ENCODE measurements at regions not wholly inside any gene's neighbourhood (a gene's known extent, or its start where the extent isn't known, plus 50 kb on each side); places are given as distances from the start of the nearest gene placed in this dataset.

DNA sequence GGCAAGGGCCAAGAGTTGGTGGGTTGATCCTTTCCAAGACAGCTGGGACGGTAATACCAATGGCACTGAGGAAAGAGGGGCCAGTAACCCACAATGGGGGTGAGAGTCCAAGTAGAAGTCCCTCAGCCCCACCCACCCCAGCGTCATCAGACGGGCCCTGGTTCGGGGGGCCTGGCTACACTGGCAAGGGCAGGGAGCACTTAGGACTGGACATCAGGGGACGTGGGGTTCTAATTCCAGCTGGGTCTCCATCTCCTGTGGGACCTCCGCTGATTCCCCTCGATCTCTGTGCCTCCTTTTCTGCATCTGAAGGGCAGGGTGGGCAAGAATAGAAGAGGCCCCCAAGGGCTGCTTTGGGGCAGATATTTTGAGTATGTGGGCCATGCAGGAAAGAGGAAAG lies 53.5 kb upstream of the FCN1 start:
- Histone ChIP-seq H3K36me3 (no peaks in the 10 kb centered on the region), H3K4me3 (ENCODE audit: low read depth, low read length) (no peak overlapping the region), H3K27me3 (no peaks in the 10 kb centered on the region), H3K9me3 (no peaks in the 10 kb centered on the region), H3K4me1 (peaks cover 24% of the 10 kb centered on the region)
- no peak for DNase-seq
- TF ChIP-seq, protein P1, sequence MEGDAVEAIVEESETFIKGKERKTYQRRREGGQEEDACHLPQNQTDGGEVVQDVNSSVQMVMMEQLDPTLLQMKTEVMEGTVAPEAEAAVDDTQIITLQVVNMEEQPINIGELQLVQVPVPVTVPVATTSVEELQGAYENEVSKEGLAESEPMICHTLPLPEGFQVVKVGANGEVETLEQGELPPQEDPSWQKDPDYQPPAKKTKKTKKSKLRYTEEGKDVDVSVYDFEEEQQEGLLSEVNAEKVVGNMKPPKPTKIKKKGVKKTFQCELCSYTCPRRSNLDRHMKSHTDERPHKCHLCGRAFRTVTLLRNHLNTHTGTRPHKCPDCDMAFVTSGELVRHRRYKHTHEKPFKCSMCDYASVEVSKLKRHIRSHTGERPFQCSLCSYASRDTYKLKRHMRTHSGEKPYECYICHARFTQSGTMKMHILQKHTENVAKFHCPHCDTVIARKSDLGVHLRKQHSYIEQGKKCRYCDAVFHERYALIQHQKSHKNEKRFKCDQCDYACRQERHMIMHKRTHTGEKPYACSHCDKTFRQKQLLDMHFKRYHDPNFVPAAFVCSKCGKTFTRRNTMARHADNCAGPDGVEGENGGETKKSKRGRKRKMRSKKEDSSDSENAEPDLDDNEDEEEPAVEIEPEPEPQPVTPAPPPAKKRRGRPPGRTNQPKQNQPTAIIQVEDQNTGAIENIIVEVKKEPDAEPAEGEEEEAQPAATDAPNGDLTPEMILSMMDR (IDR thresholded peaks at IDR 0.05; ENCODE audit: low read depth, low read length) = no peak

DNA sequence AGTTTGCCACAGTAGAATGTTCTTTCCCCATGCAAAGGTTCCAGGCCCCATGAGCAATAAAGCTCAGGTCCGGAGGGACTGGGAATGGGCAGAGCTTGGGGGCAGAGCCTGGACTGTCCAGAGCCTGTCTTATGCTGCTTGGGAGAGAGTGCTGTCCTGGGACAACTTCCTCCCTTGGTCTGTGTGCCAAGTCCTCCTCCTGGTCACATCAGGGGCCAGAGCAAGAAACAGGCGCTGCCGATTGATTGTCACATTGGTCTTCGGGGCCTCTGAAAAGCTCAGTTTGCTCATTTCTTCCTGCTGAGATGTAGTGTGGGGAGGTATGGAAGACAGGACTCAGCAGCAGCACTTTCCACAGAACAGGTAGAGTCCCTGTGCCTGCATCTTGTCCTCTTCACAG lies 54.0 kb upstream of the FCN1 start:
- Histone ChIP-seq H3K36me3 (no peaks in the 10 kb centered on the region), H3K9me3 (no peaks in the 10 kb centered on the region), H3K4me1 (peaks cover 24% of the 10 kb centered on the region), H3K4me3 (ENCODE audit: low read depth, low read length) (no peak overlapping the region), H3K27me3 (no peaks in the 10 kb centered on the region)
- no peak for DNase-seq
- TF ChIP-seq, protein P1 (IDR thresholded peaks at IDR 0.05; ENCODE audit: low read depth, low read length) = no peak

DNA sequence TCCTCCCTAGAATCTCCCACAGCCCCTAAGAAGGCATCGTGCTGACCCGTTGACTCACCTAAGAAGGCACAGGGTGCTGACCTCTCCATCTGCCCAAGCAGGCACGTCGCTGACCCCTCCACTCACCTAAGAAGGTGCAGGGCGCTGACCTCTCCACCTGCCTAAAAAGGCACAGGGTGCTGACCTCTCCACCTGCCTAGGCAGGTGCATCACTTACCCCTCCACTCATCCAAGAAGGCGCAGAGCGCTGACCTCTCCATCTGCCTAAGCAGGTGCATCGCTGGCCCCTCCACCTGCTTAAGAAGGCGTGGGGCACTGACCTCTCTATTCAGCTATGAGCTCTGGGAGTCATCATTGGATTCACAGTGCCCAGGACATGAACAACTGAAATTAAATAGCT lies 54.4 kb upstream of the FCN1 start:
- no peak overlapping the region for H3K4me3 ChIP-seq (ENCODE audit: low read depth, low read length)

DNA sequence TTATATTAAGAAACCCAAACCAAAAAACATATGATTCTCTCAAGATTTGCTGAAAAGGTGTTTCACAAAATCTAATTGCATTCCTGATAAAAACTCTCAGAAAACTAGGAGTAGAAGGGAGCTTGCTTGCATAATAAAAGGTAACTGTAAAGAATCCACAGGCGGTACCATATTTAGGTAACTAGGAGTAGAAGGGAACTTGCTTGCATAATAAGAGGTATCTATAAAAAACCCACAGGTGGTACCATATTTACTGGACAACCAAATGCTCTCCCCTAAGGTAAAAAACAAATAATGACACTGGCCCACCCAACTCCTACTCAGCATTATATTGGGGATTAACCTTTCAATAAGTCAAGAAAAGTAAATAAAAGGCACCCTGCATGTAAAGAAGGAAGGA lies 57.5 kb upstream of the FCN1 start:
- Histone ChIP-seq H3K4me1 (peaks cover 7% of the 10 kb centered on the region; the same call in 1 of the 2 replicates), H3K36me3 (no peaks in the 10 kb centered on the region), H3K9me3 (no peaks in the 10 kb centered on the region), H3K4me3 (ENCODE audit: low read depth, low read length) (no peak overlapping the region), H3K27me3 (no peaks in the 10 kb centered on the region)
- TF ChIP-seq, protein P1 (IDR thresholded peaks at IDR 0.05; ENCODE audit: low read depth, low read length) = no peak
- DNase-seq = no peak

More for the DNA sequence above, 54.4 kb upstream of the FCN1 start:
- TF ChIP-seq, protein P1 (IDR thresholded peaks at IDR 0.05; ENCODE audit: low read depth, low read length) = no peak
- Histone ChIP-seq H3K4me1 (peaks cover 21% of the 10 kb centered on the region), H3K27me3 (no peaks in the 10 kb centered on the region), H3K9me3 (no peaks in the 10 kb centered on the region), H3K36me3 (no peaks in the 10 kb centered on the region)
- no peak for DNase-seq

DNA sequence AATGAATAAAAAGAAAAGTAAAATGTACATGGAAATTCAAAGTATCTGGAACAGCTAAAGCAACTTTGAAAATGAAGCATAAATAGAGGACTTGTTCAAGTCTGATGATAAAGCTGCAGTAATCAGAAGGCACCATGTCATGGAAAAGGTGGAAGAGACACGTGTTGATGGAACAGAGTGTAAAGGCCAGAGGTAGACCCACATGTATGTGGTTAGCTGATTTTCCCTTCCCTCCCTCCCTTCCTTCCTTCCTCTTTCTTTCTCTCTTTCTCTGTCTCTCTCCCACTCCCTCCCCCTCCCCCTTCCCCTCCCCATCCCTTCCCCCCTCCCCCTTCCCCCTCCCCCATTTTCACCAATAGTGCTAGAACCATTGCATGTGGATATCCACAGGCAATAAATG lies 58.7 kb upstream of the FCN1 start:
- Histone ChIP-seq H3K4me3 (ENCODE audit: low read depth, low read length) (no peak overlapping the region), H3K36me3 (no peaks in the 10 kb centered on the region), H3K4me1 (peaks cover 7% of the 10 kb centered on the region; the same call in 1 of the 2 replicates), H3K9me3 (no peaks in the 10 kb centered on the region), H3K27me3 (no peaks in the 10 kb centered on the region)
- no peak for DNase-seq
- TF ChIP-seq, protein P1 (IDR thresholded peaks at IDR 0.05; ENCODE audit: low read depth, low read length) = no peak

DNA sequence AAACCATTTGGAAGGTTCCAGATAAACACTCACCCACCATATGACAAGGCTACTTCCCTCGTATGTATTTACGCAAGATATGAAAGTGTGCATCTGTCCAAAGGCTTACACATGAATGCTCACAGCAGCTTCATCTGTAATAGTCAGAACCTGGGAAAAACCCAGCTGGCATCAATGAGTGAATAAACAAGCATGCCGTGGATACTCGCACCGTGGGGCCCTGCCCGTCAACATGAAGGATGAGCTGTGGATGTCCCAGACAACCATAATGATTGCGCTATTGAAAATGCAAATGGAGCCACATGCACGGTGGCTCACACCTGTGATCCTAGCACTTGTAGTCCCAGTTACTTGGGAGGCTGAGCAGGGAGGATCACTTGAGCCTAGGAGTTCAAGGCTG lies 60.6 kb upstream of the FCN1 start:
- Histone ChIP-seq H3K27me3 (no peaks in the 10 kb centered on the region), H3K4me1 (peaks cover 5% of the 10 kb centered on the region; the same call in 1 of the 2 replicates), H3K4me3 (ENCODE audit: low read depth, low read length) (no peak overlapping the region), H3K9me3 (no peaks in the 10 kb centered on the region), H3K36me3 (no peaks in the 10 kb centered on the region)
- no peak for DNase-seq
- TF ChIP-seq, protein P1 (IDR thresholded peaks at IDR 0.05; ENCODE audit: low read depth, low read length) = no peak
